SHP77 treated with DMSO at 0.1 percent for 48 hours (cell line): ENCODE measurements at regions not wholly inside any gene's neighbourhood (a gene's known extent, or its start where the extent isn't known, plus 50 kb on each side); places are given as distances from the start of the nearest gene placed in this dataset.
"Not testable (repeated sequence)": the region's sequence is repeated elsewhere in the genome, so short reads cannot be mapped to it uniquely, and the experiment has no call there.

Experiments used
- DNase-seq: peaks from one replicate; lab custom pipeline; 2025; lab: John Stamatoyannopoulos, UW

DNA sequence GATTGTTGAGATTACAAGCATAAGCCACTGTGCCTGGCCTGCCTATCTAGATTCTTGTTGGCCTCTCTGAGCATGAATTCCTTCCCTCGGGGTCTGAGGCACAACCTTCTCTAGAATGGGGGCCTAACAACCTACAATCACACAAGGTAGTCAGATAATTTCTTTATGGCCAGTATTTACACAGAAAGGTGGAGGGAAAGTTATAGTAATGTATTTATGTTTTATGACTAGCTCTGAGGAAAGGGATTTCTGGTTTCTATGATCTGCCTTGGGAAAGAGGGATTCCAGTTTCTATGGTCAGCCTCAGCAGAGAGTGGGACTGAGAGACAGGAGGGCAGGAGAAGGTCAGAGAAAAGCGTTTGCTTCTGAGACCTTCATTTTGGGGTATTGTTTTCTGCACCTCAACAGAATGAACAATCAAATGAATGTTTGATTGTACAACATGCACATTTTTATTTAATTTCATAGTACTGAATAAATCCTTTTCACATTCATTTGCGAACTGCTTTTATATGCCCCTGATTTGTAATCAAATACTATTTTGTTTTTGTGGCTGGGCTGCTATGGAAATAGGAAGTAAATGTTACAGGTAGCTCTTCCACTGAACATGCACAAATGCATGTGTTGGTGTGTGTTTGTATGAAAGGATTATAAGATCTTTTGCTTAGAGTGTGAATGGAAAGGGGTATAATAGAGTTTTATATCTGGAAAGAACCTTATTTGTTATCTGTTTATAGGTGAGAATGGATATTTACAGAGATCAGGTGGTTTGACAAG is 499.7 kb upstream of the RGS6 start:
- no peak for DNase-seq

DNA sequence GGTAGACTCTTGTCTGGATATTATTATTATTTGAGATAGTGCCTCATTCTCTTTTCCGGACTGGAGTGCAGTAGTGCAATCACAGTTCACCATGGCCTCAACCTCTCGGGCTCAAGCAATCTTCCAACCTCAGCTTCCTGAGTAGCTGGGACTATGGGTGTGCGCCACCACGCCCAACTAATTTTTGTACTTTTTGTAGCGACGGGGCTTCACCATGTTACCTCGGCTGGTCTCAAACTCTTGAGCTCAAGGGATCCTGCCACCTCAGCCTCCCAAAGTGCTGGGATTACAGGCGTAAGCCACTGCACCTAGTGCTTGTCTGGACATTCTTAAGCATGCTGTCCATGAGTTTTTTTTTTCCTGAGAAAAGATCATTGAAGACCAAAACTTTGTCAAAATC is 498.9 kb upstream of the RGS6 start:
- DNase-seq, result no peak

GRCh38 chr14:71435641-71436040 is 496.6 kb upstream of the RGS6 start:
- not testable (repeated sequence) for DNase-seq

- DNase-seq, result no peak
These were observed 494.4 kb upstream of the RGS6 start for GRCh38 chr14:71437870-71438269.

- DNase-seq, result no peak
These were observed 493.5 kb upstream of the RGS6 start for GRCh38 chr14:71438684-71439083.

- DNase-seq, result no peak
These were observed 491.1 kb upstream of the RGS6 start for GRCh38 chr14:71441126-71441525.

DNA sequence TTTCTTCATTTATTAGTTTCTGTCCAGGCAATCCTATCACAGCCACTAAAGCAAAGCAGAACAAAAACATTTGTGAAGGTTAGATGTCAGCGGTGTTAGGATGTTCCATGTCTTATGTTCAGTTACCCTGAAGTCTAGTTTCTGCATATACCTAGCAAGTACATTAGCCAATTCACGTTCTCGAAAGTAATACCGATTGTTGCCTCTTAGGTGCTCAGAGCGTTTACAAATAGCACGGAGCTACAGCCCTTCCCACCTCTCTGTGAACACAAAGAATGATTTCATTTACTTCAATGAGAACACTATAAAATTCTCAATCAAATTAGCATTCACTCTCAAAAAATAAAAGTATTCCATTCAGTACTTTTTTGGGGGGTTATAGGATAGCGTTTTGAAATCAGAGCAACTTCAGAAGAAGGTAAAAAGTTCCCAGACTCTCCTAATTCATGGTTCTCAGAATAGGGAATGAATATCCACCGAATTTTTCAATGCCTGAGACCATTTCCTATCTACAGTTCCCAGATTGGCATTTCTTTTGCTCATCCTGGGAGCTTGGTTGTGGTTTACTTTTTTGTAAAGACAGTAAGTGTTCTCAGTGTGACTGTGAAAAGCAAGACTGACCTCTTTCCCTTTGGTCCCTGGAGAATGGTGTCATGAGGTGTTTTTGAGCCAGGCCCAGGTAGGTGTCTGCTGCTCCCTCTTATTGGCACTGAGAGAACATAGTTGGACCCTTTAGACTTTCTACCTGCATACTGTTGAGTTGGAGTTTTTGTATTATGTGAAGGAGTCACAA is 488.0 kb upstream of the RGS6 start:
- no peak for DNase-seq

GRCh38 chr14:71448431-71449315 is 483.6 kb upstream of the RGS6 start:
- no peak for DNase-seq

DNA sequence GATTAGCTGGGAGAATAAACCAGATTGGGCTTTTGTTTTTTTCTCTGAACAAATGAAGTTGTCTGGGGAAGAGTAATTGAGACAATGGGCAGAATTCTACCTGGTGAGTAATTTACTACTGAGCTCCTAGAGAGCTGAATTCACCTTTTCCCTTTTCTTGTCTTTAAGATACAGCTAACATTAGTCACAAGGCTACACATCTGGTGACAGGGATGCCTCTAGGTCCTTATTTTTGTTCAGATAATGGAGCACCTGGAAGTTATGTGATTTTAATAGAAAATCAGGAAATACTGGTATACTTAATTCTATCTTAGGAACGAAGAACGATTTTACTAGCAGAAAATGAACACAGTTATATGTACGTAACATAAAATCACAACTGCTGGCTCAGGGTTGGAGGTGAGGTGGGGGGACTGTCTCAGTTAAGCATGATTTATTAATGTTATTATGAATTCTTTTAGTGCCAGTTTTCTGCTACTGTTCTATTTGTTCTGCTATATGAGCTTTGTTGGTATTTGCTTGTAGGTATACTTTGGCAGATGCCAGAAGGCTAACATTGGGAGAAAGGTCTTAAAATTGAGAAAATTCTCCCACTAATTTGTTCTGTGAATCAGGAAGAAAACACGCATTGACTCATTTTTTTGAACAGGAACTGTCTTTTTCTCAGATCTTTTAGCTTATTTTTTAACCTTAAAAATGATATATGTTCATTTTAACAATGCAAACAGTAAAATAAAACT is 482.7 kb upstream of the RGS6 start:
- DNase-seq, result no peak

DNA sequence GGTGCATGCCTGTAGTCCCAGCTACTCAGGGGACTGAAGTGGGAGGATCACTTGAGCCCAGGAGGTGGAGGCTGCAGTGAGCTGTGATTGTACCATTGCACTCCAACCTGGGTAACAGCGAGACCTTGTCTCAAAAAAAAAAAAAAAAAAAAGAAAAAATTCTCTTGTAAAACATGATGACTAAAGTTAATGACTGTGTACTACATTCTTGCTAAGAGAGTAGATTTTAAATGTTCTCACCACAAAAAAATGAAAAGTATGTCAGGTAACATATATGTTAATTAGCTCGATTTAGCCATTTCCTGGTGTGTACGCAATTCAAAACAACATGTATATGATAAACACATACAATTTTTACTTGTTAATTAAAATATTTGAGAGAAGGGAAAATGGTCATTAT is 480.7 kb upstream of the RGS6 start:
- no peak for DNase-seq

GRCh38 chr14:71452539-71452938 is 479.7 kb upstream of the RGS6 start:
- no peak for DNase-seq

DNA sequence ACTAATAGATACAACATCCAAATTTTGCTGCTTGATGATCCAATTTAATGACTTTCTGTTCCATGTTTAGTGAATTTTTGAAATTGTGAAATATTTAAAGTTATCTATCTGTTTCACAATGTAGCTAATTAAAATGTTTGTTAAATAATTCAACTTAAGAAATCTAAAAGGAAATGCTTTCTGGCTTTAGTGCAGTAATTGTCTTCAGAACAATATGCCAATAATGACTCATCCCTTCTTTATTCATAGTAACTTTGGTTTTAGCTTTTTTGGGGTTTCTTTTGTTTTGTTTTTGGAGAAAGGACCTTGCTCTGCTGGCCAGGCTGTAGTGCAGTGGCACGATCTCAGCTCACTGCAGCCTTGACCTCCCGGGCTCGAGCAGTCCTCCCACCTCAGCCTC is 479.2 kb upstream of the RGS6 start:
- DNase-seq, result no peak

DNA sequence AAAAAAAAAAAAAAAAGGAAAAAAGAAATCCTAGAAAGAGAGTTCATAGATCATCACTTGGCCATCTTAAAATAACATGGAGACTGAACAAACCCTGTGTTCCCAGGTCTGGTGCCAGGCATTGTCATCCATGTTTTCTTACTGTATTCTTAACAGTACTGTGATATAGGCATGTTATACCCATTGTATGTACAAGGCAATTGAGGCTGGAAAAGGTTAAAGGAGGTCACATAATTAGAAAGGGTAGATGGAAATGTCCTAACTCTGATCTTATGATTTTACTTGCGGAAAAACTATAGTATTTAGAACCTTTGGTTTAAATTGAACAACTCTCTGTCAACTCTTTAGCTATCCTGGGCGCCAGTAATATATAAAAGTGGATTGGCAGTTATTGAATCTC is 478.2 kb upstream of the RGS6 start:
- DNase-seq, result no peak

DNA sequence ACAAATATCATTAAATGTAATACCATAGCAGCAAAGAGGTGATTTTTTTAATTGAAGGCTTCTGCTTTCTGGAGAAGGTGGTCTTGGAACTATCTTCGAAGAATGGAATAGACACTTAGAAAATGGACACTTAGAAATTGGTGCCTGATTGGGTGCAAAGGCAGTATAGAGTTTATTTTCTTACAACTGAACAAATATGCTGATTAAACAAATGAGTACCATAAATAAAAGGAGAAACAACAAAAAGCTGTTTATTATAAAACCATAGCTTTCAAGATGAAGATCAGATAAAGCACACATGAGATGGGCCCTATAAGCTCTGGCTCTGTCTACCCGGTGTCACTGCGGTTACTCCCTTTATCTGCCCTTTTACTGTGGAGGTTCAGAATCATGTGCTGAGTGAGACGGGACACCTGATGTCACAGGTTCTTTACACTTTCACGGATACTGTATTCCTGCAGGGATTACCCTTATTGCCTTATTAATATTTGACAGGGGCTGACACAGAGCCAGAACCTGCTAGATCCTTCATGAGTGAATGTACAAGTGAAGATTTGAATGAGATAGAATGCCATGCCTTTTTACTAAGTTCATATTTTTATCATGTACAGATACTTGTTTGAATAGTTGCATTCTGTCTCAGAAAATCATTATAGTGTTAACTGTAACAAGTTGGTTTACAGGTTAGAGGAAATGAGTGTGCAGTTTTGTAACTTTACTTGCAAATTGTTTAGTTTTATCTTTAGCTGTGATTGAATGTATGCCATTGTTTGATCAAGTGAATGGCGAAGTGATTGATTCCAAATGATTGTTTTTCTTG is 477.5 kb upstream of the RGS6 start:
- no peak for DNase-seq

DNA sequence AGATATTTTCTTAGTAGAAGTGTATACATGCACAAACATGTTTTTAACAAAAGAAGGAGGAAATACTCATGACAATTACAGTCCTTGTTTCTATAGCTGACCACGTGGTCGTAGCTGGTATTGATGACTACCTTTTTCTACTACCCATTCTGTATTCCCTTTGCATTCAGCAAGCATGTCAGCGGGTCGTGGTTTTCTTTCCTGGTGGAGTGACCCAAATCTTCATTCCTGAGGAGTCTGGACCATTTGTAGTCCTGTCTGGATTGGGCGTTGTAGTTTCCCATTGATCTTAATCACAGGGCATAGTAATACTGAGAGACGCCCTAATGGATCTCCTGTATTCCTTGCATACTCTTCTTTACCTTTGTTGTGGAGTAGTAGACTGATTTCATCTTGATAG is 472.1 kb upstream of the RGS6 start:
- DNase-seq, result no peak

DNA sequence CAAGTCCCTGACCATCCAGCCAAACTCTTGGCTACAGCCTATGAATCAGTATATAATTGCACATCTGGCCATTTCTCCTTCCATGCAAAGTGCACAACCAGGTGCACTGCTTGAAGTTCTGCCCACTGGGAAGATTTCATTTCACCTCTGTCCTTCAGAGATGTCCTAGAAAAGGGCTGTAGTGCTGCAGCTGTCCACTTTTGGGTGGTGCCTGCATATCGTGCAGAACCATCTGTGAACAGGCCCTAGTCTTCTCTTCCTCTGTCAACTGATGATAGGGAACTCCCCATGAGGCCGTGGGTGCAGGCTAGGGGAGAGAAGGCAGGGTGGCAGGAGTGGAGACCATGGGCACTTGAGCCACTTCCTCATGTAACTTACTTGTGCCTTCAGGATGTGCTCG is 470.6 kb upstream of the RGS6 start:
- not testable (repeated sequence) for DNase-seq

- no peak for DNase-seq
These were observed 468.4 kb upstream of the RGS6 start for GRCh38 chr14:71463807-71464206.

GRCh38 chr14:71464840-71465239 is 467.4 kb upstream of the RGS6 start:
- no peak for DNase-seq

DNA sequence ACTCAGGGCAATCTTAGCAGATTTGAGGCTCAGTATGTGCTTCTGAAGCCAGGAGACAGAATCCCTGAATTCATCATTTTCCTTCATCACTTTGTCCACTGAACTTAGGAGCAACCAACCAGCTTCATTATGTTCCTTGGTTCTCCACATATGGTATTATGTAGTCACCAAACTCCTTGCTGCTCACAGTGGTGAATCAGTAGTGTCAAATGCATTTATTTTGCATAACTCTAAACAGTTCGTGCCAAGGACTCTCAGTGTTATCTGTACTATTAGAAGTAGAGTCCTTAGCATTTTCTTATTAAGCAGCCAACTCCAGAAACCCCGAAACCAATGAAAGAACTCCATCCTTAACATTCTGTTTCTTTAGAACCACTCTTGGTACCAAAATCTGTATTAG is 466.9 kb upstream of the RGS6 start:
- DNase-seq, result no peak

DNA sequence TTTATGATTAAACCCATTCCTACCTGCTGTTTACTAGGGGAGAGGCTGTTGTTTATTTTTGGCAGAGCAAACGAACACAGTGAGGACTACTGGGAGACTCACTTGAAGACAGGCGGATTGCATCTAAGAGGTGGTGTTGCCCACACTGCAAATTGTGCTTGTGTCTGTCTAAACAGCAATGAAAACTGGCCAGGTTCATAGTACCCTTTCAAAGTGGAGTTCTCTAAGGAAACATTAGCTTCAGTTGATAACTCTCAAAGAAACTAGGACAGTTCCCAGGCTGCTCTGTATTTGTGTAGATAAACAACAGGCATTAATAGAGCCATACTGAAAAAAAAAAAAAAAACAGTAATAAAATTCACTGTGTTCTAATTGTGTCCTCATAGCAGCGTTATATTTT is 466.0 kb upstream of the RGS6 start:
- no peak for DNase-seq

- DNase-seq, result no peak
These were observed 465.3 kb upstream of the RGS6 start for GRCh38 chr14:71466946-71467345.
